CD14-positive monocyte (primary cell): ENCODE measurements at regions not wholly inside any gene's neighbourhood (a gene's known extent, or its start where the extent isn't known, plus 50 kb on each side); places are given as distances from the start of the nearest gene placed in this dataset.
A peak's percentile ranks its signal among the peaks of the same experiment; 100 is the strongest.

Experiments used
- DNase-seq, 3 donors: peaks; one replicate each; pipeline ENCODE4 v3.0.0-alpha.2; 2011 to 2022
- H2AFZ ChIP-seq: 2 replicates; pipeline ENCODE4 v1.6.0; 2012; ENCODE audit warnings: mild to moderate bottlenecking, low read depth, low read length, inconsistent platforms; ENCODE audit not compliant: insufficient read depth, poor library complexity, severe bottlenecking
- H3K27ac ChIP-seq, 2 donors: 1 replicate in 1 of 2; 2 replicates in 1 of 2; pipeline ENCODE4 v1.5.1; 2012 to 2013; ENCODE audit warnings: low read length in 2 of 2, control low read depth in 1 of 2, inconsistent platforms in 1 of 2, low read depth in 1 of 2, mild to moderate bottlenecking in 1 of 2
- H3K27me3 ChIP-seq, 2 donors: one replicate each; pipeline versions ENCODE4 v1.6.0 to v1.6.1; 2011 to 2013; ENCODE audit warnings: low read length in 2 of 2; ENCODE audit not compliant: control insufficient read depth in 2 of 2, insufficient read depth in 2 of 2
- H3K36me3 ChIP-seq, 2 donors: replicated peaks in 1 of 2; 1 replicate in 1 of 2; 2 replicates in 1 of 2; pipeline versions ENCODE4 v1.5.1 to v1.6.1; 2012 to 2013; ENCODE audit warnings: low read length in 2 of 2, control low read depth in 1 of 2, inconsistent platforms in 1 of 2, mild to moderate bottlenecking in 1 of 2; ENCODE audit not compliant: insufficient read depth in 2 of 2, control insufficient read depth in 1 of 2
- H3K4me1 ChIP-seq, 2 donors: 1 replicate in 1 of 2; 2 replicates in 1 of 2; pipeline versions ENCODE4 v1.5.1 to v1.6.1; 2012 to 2013; ENCODE audit warnings: low read length in 2 of 2, control low read depth in 1 of 2, inconsistent platforms in 1 of 2, mild to moderate bottlenecking in 1 of 2, moderate library complexity in 1 of 2; ENCODE audit not compliant: insufficient read depth in 2 of 2, control insufficient read depth in 1 of 2
- H3K4me2 ChIP-seq: replicated peaks from 2 replicates; pipeline ENCODE3; 2012; ENCODE audit warnings: low read length, moderate library complexity, mild to moderate bottlenecking; ENCODE audit not compliant: poor library complexity, severe bottlenecking; ENCODE audit errors: extremely low read depth
- H3K4me3 ChIP-seq, 3 experiments: fragments of 200-600 bp in 1 of 3; sonication (generic) in 1 of 3; replicated peaks in 1 of 3; 1 replicate in 2 of 3; 2 replicates in 1 of 3; pipeline ENCODE4 v1.5.1; 2011 to 2013; ENCODE audit warnings: low read length in 3 of 3, mild to moderate bottlenecking in 3 of 3, control low read depth in 2 of 3, low read depth in 2 of 3, inconsistent platforms in 1 of 3, moderate library complexity in 1 of 3
- H3K79me2 ChIP-seq: 2 replicates; pipeline ENCODE4 v1.6.0; 2012; ENCODE audit warnings: mild to moderate bottlenecking, control low read depth, inconsistent platforms, low read length, moderate library complexity; ENCODE audit not compliant: insufficient read depth
- H3K9ac ChIP-seq: 2 replicates; pipeline ENCODE4 v1.6.0; 2017; ENCODE audit warnings: low read length, mild to moderate bottlenecking; ENCODE audit not compliant: insufficient read depth, poor library complexity, severe bottlenecking
- H3K9me3 ChIP-seq, 2 donors: replicated peaks in 1 of 2; 1 replicate in 1 of 2; 2 replicates in 1 of 2; pipeline versions ENCODE4 v1.5.1 to v1.6.1; 2012 to 2013; ENCODE audit warnings: low read length in 2 of 2, control low read depth in 1 of 2; ENCODE audit not compliant: control insufficient read depth in 1 of 2, insufficient read depth in 1 of 2
- H4K20me1 ChIP-seq: 2 replicates; pipeline ENCODE4 v1.6.0; 2012; ENCODE audit warnings: mild to moderate bottlenecking, low read length, control low read depth, moderate library complexity; ENCODE audit not compliant: insufficient read depth
- H3K27ac Mint-ChIP-seq, 7 donors: one replicate each; pipeline ENCODE4 v1.8.0; 2020; ENCODE audit warnings: mild to moderate bottlenecking in 7 of 7, mixed read lengths in 7 of 7, moderate library complexity in 6 of 7, inconsistent platforms in 2 of 7
- H3K27me3 Mint-ChIP-seq, 3 donors: one replicate each; pipeline ENCODE4 v1.8.0; 2021 to 2022; ENCODE audit warnings: low read depth in 3 of 3, mild to moderate bottlenecking in 3 of 3, mixed read lengths in 3 of 3, moderate library complexity in 3 of 3, inconsistent platforms in 1 of 3
- H3K36me3 Mint-ChIP-seq, 2 donors: one replicate each; pipeline ENCODE4 v1.8.0; 2020; ENCODE audit warnings: mixed read lengths in 2 of 2, inconsistent platforms in 1 of 2, mild to moderate bottlenecking in 1 of 2
- H3K4me1 Mint-ChIP-seq: one replicate; pipeline ENCODE4 v1.8.0; 2020; ENCODE audit warnings: mild to moderate bottlenecking, mixed read lengths
- H3K4me3 Mint-ChIP-seq, 2 donors: one replicate each; pipeline ENCODE4 v1.8.0; 2020; ENCODE audit warnings: mild to moderate bottlenecking in 2 of 2, mixed read lengths in 2 of 2, moderate library complexity in 1 of 2
- H3K9me3 Mint-ChIP-seq, 7 donors: one replicate each; pipeline ENCODE4 v1.8.0; 2020 to 2022; ENCODE audit warnings: mixed read lengths in 7 of 7, mild to moderate bottlenecking in 6 of 7, moderate library complexity in 6 of 7, inconsistent platforms in 2 of 7
- WGBS: methylation state at CpG from one replicate; pipeline ENCODE4 v1.1.5; 2013; ENCODE audit warnings: missing lambda C conversion rate; ENCODE audit not compliant: insufficient coverage; 5-methylcytosine and 5-hydroxymethylcytosine counted together
- intact Hi-C, 2 donors: fragments of 100-400 bp; cut with micrococcal nuclease; formaldehyde crosslinking; loops; one replicate each; pipeline versions ENCODE4 v1.15.0 to v1.15.1; 2023
- TF ChIP-seq, protein P1 (sequence below): fragments of 200-600 bp; IDR thresholded peaks from one replicate; pipeline ENCODE4 v1.8.0; 2022; ENCODE audit warnings: antibody characterized with exemption, mild to moderate bottlenecking

DNA sequence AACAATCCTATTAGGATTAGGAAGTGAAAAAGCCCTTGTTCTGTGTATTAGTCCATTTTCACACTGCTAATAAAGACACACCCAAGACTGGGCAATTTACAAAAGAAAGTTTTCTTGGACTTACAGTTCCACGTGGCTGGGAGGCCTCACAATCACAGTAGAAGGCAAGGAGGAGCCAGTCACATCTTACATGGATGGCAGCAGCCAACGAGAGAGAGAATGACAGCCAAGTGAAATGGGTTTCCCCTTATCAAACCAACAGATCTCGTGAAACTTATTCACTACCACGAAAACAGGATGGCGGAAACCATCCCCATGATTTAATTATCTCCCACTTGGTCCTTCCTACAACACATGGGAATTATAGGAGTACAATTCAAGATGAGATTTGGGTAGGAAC is 248.2 kb upstream of the KCNMB2 start:
- H3K27ac ChIP-seq = no peak overlapping the region
- no peak overlapping the region for H3K4me3 Mint-ChIP-seq
- peaks cover 9% of the 10 kb centered on the region for H3K4me1 Mint-ChIP-seq
- H2AFZ ChIP-seq = no peak overlapping the region
- no peaks in the 10 kb centered on the region for H3K79me2 ChIP-seq
- no peak overlapping the region for H3K4me2 ChIP-seq
- H3K27me3 Mint-ChIP-seq = peaks cover 0 to 1% (median 0%) of the 10 kb centered on the region in 3 donors
- H3K27me3 ChIP-seq = no peaks in the 10 kb centered on the region
- H3K36me3 ChIP-seq = no peaks in the 10 kb centered on the region
- DNase-seq = no peak
- H3K9me3 Mint-ChIP-seq = peaks cover 2 to 17% (median 8%) of the 10 kb centered on the region in 7 donors
- H3K4me3 ChIP-seq = no peak overlapping the region
- WGBS = 92% methylated on average over 2 of the region's 5 CpGs
- no peaks in the 10 kb centered on the region for H3K4me1 ChIP-seq
- H3K27ac Mint-ChIP-seq = no peak overlapping the region
- H3K36me3 Mint-ChIP-seq = no peaks in the 10 kb centered on the region
- TF ChIP-seq, protein P1, sequence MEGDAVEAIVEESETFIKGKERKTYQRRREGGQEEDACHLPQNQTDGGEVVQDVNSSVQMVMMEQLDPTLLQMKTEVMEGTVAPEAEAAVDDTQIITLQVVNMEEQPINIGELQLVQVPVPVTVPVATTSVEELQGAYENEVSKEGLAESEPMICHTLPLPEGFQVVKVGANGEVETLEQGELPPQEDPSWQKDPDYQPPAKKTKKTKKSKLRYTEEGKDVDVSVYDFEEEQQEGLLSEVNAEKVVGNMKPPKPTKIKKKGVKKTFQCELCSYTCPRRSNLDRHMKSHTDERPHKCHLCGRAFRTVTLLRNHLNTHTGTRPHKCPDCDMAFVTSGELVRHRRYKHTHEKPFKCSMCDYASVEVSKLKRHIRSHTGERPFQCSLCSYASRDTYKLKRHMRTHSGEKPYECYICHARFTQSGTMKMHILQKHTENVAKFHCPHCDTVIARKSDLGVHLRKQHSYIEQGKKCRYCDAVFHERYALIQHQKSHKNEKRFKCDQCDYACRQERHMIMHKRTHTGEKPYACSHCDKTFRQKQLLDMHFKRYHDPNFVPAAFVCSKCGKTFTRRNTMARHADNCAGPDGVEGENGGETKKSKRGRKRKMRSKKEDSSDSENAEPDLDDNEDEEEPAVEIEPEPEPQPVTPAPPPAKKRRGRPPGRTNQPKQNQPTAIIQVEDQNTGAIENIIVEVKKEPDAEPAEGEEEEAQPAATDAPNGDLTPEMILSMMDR = no peak
- intact Hi-C loops = no loop called here
- H3K9me3 ChIP-seq = peaks cover 0 to 7% of the 10 kb centered on the region in 2 donors
- H4K20me1 ChIP-seq = no peaks in the 10 kb centered on the region
- H3K9ac ChIP-seq = no peak overlapping the region

DNA sequence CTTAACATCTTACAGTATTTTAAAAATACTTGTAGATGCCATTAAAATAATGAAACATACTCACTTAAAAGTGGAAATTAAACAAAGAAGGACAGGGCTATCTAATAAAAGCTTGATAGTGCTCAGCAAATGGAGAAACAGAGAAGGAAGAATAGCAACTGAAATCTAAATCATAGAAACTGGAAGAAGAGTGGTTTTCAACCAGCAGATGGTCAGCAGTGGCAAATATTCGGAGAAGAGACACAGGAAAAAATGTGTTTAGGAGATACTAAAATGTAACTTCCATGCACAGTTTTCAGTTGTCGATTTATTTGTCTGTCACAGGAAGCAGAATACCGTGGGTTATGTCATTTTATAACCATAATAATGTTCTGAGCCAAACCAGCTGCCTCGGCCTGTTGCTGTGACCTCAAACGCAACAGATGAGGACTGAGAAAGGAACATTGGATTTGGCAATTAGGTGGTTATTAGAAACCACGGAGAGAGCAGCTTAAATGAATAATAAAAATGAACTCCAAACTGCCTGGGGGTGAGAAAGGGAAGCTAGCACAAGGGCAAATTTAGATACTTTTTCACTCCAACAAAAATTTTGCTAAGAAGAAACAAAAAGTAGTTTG is 246.6 kb upstream of the KCNMB2 start:
- Mint-ChIP-seq H3K36me3 (no peaks in the 10 kb centered on the region), H3K4me3 (peak overlapping the region in 1 of 2 donors; percentile 35), H3K27me3 (peaks cover 0 to 1% (median 1%) of the 10 kb centered on the region in 3 donors), H3K9me3 (peaks cover 2 to 18% (median 9%) of the 10 kb centered on the region in 7 donors), H3K27ac (no peak overlapping the region), H3K4me1 (peaks cover 9% of the 10 kb centered on the region)
- no peak overlapping the region for H3K9ac ChIP-seq
- no peaks in the 10 kb centered on the region for H3K4me1 ChIP-seq
- intact Hi-C loops = no loop called here
- H3K9me3 ChIP-seq = peaks cover 0 to 7% of the 10 kb centered on the region in 2 donors
- TF ChIP-seq, protein P1 = no peak
- H2AFZ ChIP-seq = peak overlapping the region; percentile 60
- H3K79me2 ChIP-seq = no peaks in the 10 kb centered on the region
- no peak overlapping the region for H3K27ac ChIP-seq
- H3K4me3 ChIP-seq = no peak overlapping the region
- no peaks in the 10 kb centered on the region for H4K20me1 ChIP-seq
- no peak for DNase-seq
- H3K4me2 ChIP-seq = no peak overlapping the region
- 0% methylated on average over 1 of the region's 6 CpGs for WGBS
- H3K36me3 ChIP-seq = no peaks in the 10 kb centered on the region
- H3K27me3 ChIP-seq = no peaks in the 10 kb centered on the region
